ENCODE measurements at regions not wholly inside any gene's neighbourhood (a gene's known extent, or its start where the extent isn't known, plus 50 kb on each side); places are given as distances from the start of the nearest gene placed in this dataset.
"Not testable (repeated sequence)": the region's sequence is repeated elsewhere in the genome, so short reads cannot be mapped to it uniquely, and the experiment has no call there.

GRCh38 chr10:78672918-78673317, 395.8 kb upstream of the ZMIZ1 start:
- Histone ChIP-seq H3K36me3 (replicated peaks in 1 of 2; ENCODE audit: control extremely low read depth in 1 of 2, control insufficient read depth in 1 of 2, extremely low read depth in 1 of 2, insufficient read depth in 2 of 2, low read length in 1 of 2) (no peaks in the 10 kb centered on the region), H4K20me1 (ENCODE audit: control insufficient read depth, insufficient read depth, low read length, poor library complexity, severe bottlenecking) (no peaks in the 10 kb centered on the region), H3K9me3 (ENCODE audit: control extremely low read depth in 1 of 3, control insufficient read depth in 2 of 3, insufficient read depth in 1 of 3, low read length in 2 of 3) (no peaks in the 10 kb centered on the region), H3K27ac (ENCODE audit: low read length in 2 of 2) (no peak overlapping the region), H3K9ac (ENCODE audit: low read length) (no peak overlapping the region), H3K4me1 (ENCODE audit: control insufficient read depth in 2 of 2, insufficient read depth in 2 of 2, low read length in 2 of 2) (no peaks in the 10 kb centered on the region), H3K27me3 (replicated peaks in 1 of 4; ENCODE audit: control extremely low read depth in 1 of 4, control insufficient read depth in 3 of 4, insufficient read depth in 4 of 4, low read length in 3 of 4) (no peaks in the 10 kb centered on the region), H3K79me2 (ENCODE audit: control insufficient read depth, insufficient read depth, low read length) (no peaks in the 10 kb centered on the region), H3K4me2 (replicated peaks; ENCODE audit: low read depth, low read length, poor library complexity, severe bottlenecking) (no peak overlapping the region), H2AFZ (ENCODE audit: insufficient read depth, low read depth, low read length, poor library complexity, severe bottlenecking) (no peak overlapping the region), H3K4me3 (ENCODE audit: control extremely low read depth in 1 of 5, extremely low read depth in 1 of 5, insufficient read depth in 1 of 5, low read depth in 2 of 5, low read length in 4 of 5) (no peak overlapping the region)
- peaks cover 7% of the 10 kb centered on the region for H3K27me3 Mint-ChIP-seq
- no peak overlapping the region for H3K27ac Mint-ChIP-seq
- H3K9me3 Mint-ChIP-seq (ENCODE audit: insufficient read depth) = peaks cover 2% of the 10 kb centered on the region
- DNase-seq (no peak), ATAC-seq (ENCODE audit: low read depth) (no peak)
- H3K4me3 Mint-ChIP-seq = no peak overlapping the region
- 94% methylated on average over 2 of the region's 4 CpGs for WGBS (ENCODE audit: insufficient coverage)
- H3K4me1 Mint-ChIP-seq = no peaks in the 10 kb centered on the region
- CTCF ChIA-PET = interaction anchor here (0.6 kb wide), 1 partner anchor 627 kb away, joined by 4 read pairs; no protein-coding TSS in a partner anchor
- intact Hi-C loops (cut with micrococcal nuclease) = no loop called here
- POLR2A ChIA-PET = no interaction called here
- TF ChIP-seq EZH2 (IDR thresholded peaks at IDR 0.05; ENCODE audit: borderline replicate concordance, insufficient read depth, low read depth, low read length, poor library complexity, severe bottlenecking) = no peak
- TF ChIP-seq CTCF (IDR thresholded peaks at IDR 0.05) = no peak

DNA sequence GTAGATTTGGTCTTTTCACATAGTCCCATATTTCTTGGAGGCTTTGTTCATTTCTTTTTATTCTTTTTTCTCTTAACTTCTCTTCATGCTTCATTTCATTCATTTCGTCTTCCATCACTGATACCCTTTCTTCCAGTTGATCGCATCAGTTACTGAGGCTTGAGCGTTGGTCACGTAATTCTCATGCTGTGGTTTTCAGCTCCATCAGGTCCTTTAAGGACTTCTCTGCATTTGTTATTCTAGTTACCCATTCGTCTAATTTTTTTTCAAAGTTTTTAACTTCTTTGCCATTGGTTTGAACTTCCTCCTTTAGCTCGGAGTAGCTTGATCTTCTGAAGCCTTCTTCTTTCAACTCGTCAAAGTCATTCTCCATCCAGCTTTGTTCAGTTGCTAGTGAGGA, 387.6 kb upstream of the ZMIZ1 start:
- H3K27ac Mint-ChIP-seq; H3K36me3 ChIP-seq (replicated peaks in 1 of 2; ENCODE audit: control extremely low read depth in 1 of 2, control insufficient read depth in 1 of 2, extremely low read depth in 1 of 2, insufficient read depth in 2 of 2, low read length in 1 of 2); POLR2A ChIA-PET; H4K20me1 ChIP-seq (ENCODE audit: control insufficient read depth, insufficient read depth, low read length, poor library complexity, severe bottlenecking); DNase-seq; CTCF ChIA-PET; H3K9ac ChIP-seq (ENCODE audit: low read length); H3K4me2 ChIP-seq (replicated peaks; ENCODE audit: low read depth, low read length, poor library complexity, severe bottlenecking); ATAC-seq (ENCODE audit: low read depth); H3K27me3 ChIP-seq (replicated peaks in 1 of 4; ENCODE audit: control extremely low read depth in 1 of 4, control insufficient read depth in 3 of 4, insufficient read depth in 4 of 4, low read length in 3 of 4); H3K4me3 Mint-ChIP-seq; H3K27ac ChIP-seq (ENCODE audit: low read length in 2 of 2); H3K79me2 ChIP-seq (ENCODE audit: control insufficient read depth, insufficient read depth, low read length); H2AFZ ChIP-seq (ENCODE audit: insufficient read depth, low read depth, low read length, poor library complexity, severe bottlenecking); intact Hi-C loops (cut with micrococcal nuclease); H3K4me3 ChIP-seq (ENCODE audit: control extremely low read depth in 1 of 5, extremely low read depth in 1 of 5, insufficient read depth in 1 of 5, low read depth in 2 of 5, low read length in 4 of 5); H3K9me3 Mint-ChIP-seq (ENCODE audit: insufficient read depth); H3K9me3 ChIP-seq (ENCODE audit: control extremely low read depth in 1 of 3, control insufficient read depth in 2 of 3, insufficient read depth in 1 of 3, low read length in 2 of 3); H3K4me1 ChIP-seq (ENCODE audit: control insufficient read depth in 2 of 2, insufficient read depth in 2 of 2, low read length in 2 of 2); H3K4me1 Mint-ChIP-seq: not testable (repeated sequence)
- peaks cover 34% of the 10 kb centered on the region for H3K27me3 Mint-ChIP-seq
- 0% methylated on average over 4 of the region's 7 CpGs for WGBS (ENCODE audit: insufficient coverage)

DNA sequence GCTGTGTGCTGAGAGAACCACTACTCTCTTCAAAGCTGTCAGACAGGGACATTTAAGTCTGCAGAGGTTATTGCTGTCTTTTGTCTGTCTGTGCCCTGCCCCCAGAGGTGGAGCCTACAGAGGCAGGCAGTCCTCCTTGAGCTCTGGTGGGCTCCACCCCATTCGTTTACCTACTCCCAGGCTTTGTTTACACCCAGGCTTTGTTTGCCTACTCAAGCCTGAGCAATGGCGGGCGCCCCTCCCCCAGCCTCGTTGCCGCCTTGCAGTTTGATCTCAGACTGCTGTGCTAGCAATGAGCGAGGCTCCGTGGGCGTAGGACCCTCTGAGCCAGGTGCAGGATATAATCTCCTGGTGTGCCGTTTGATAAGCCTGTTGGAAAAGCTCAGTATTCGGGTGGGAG, 386.8 kb upstream of the ZMIZ1 start:
- H3K9ac ChIP-seq (ENCODE audit: low read length); H3K4me1 Mint-ChIP-seq; H3K9me3 ChIP-seq (ENCODE audit: control extremely low read depth in 1 of 3, control insufficient read depth in 2 of 3, insufficient read depth in 1 of 3, low read length in 2 of 3); H3K4me3 ChIP-seq (ENCODE audit: control extremely low read depth in 1 of 5, extremely low read depth in 1 of 5, insufficient read depth in 1 of 5, low read depth in 2 of 5, low read length in 4 of 5); H3K27ac ChIP-seq (ENCODE audit: low read length in 2 of 2); H3K4me2 ChIP-seq (replicated peaks; ENCODE audit: low read depth, low read length, poor library complexity, severe bottlenecking); H4K20me1 ChIP-seq (ENCODE audit: control insufficient read depth, insufficient read depth, low read length, poor library complexity, severe bottlenecking); DNase-seq; H3K9me3 Mint-ChIP-seq (ENCODE audit: insufficient read depth); H3K27ac Mint-ChIP-seq; ATAC-seq (ENCODE audit: low read depth); H3K36me3 ChIP-seq (replicated peaks in 1 of 2; ENCODE audit: control extremely low read depth in 1 of 2, control insufficient read depth in 1 of 2, extremely low read depth in 1 of 2, insufficient read depth in 2 of 2, low read length in 1 of 2); H3K4me3 Mint-ChIP-seq; H3K4me1 ChIP-seq (ENCODE audit: control insufficient read depth in 2 of 2, insufficient read depth in 2 of 2, low read length in 2 of 2); H3K27me3 ChIP-seq (replicated peaks in 1 of 4; ENCODE audit: control extremely low read depth in 1 of 4, control insufficient read depth in 3 of 4, insufficient read depth in 4 of 4, low read length in 3 of 4); H3K79me2 ChIP-seq (ENCODE audit: control insufficient read depth, insufficient read depth, low read length); POLR2A ChIA-PET; intact Hi-C loops (cut with micrococcal nuclease); H2AFZ ChIP-seq (ENCODE audit: insufficient read depth, low read depth, low read length, poor library complexity, severe bottlenecking); CTCF ChIA-PET: not testable (repeated sequence)
- H3K27me3 Mint-ChIP-seq = peaks cover 38% of the 10 kb centered on the region
- WGBS (ENCODE audit: insufficient coverage) = 93% methylated on average over 10 of the region's 10 CpGs
